ENCODE measurements at regions not wholly inside any gene's neighbourhood (a gene's known extent, or its start where the extent isn't known, plus 50 kb on each side); places are given as distances from the start of the nearest gene placed in this dataset.

- Histone ChIP-seq H3K4me1 (ENCODE audit: control insufficient read depth, insufficient read depth, low read length) (no peaks in the 10 kb centered on the region), H3K27ac (ENCODE audit: low read depth, low read length) (no peak overlapping the region), H3K9me3 (ENCODE audit: control insufficient read depth, insufficient read depth, low read length) (no peaks in the 10 kb centered on the region), H3K27me3 (ENCODE audit: control insufficient read depth, insufficient read depth, low read length) (no peaks in the 10 kb centered on the region), H3K4me3 (ENCODE audit: low read depth, low read length) (no peak overlapping the region), H3K36me3 (ENCODE audit: control insufficient read depth, insufficient read depth, low read length) (no peaks in the 10 kb centered on the region)
- 97% methylated on average over 4 of the region's 5 CpGs for WGBS (ENCODE audit: insufficient coverage)
- peak in 1 of 6 donors; percentile 84 for DNase-seq (ENCODE audit: low read depth in 4 of 6, low spot score in 6 of 6)
Measured at GRCh38 chr5:89253666-89254352, 370.8 kb upstream of the MEF2C start.

DNA sequence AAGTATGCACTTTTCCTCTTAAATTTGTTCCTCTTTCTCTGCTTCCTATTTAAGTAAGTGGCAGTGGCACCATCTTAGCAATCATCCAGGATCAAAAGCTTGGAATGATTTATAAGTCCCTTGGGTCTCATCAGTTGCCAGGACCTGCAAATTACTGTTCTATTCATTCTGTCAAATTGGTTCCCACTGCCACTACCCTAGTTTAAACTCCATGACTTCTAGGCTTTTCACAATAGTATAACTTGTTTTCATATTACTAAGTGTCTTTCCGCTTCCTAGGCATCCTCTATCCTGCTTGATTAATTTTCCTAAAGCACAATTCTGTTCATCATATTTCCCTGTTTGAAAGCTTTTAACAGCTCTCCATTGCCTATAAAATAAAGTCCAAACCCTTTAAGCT lies 363.9 kb upstream of the MEF2C start:
- H3K27ac ChIP-seq (ENCODE audit: low read depth, low read length) = no peak overlapping the region
- H3K4me1 ChIP-seq (ENCODE audit: control insufficient read depth, insufficient read depth, low read length) = no peaks in the 10 kb centered on the region
- H3K4me3 ChIP-seq (ENCODE audit: low read depth, low read length) = no peak overlapping the region
- H3K9me3 ChIP-seq (ENCODE audit: control insufficient read depth, insufficient read depth, low read length) = no peaks in the 10 kb centered on the region
- 100% methylated on average over 1 of the region's 1 CpG for WGBS (ENCODE audit: insufficient coverage)
- H3K27me3 ChIP-seq (ENCODE audit: control insufficient read depth, insufficient read depth, low read length) = no peaks in the 10 kb centered on the region
- DNase-seq (ENCODE audit: low read depth in 4 of 6, low spot score in 6 of 6) = peak in 1 of 6 donors; percentile 29
- no peaks in the 10 kb centered on the region for H3K36me3 ChIP-seq (ENCODE audit: control insufficient read depth, insufficient read depth, low read length)

GRCh38 chr5:89246252-89246651 lies 363.3 kb upstream of the MEF2C start:
- H3K36me3 ChIP-seq (ENCODE audit: control insufficient read depth, insufficient read depth, low read length) = no peaks in the 10 kb centered on the region
- H3K9me3 ChIP-seq (ENCODE audit: control insufficient read depth, insufficient read depth, low read length) = no peaks in the 10 kb centered on the region
- no peaks in the 10 kb centered on the region for H3K27me3 ChIP-seq (ENCODE audit: control insufficient read depth, insufficient read depth, low read length)
- H3K4me1 ChIP-seq (ENCODE audit: control insufficient read depth, insufficient read depth, low read length) = no peaks in the 10 kb centered on the region
- WGBS (ENCODE audit: insufficient coverage) = no CpG with 5 or more reads among the region's 3 CpGs
- H3K4me3 ChIP-seq (ENCODE audit: low read depth, low read length) = no peak overlapping the region
- no peak overlapping the region for H3K27ac ChIP-seq (ENCODE audit: low read depth, low read length)
- DNase-seq (ENCODE audit: low read depth in 4 of 6, low spot score in 6 of 6) = no peak

- H3K9me3 ChIP-seq (ENCODE audit: control insufficient read depth, insufficient read depth, low read length) = no peaks in the 10 kb centered on the region
- WGBS (ENCODE audit: insufficient coverage) = 94% methylated on average over 1 of the region's 1 CpG
Measured at GRCh38 chr5:89243611-89244010, 360.6 kb upstream of the MEF2C start.

GRCh38 chr5:89241186-89241585 lies 358.2 kb upstream of the MEF2C start:
- no peaks in the 10 kb centered on the region for H3K4me1 ChIP-seq (ENCODE audit: control insufficient read depth, insufficient read depth, low read length)
- H3K9me3 ChIP-seq (ENCODE audit: control insufficient read depth, insufficient read depth, low read length) = no peaks in the 10 kb centered on the region
- H3K4me3 ChIP-seq (ENCODE audit: low read depth, low read length) = no peak overlapping the region
- no peak for DNase-seq (ENCODE audit: low read depth in 4 of 6, low spot score in 6 of 6)
- H3K27ac ChIP-seq (ENCODE audit: low read depth, low read length) = no peak overlapping the region
- H3K27me3 ChIP-seq (ENCODE audit: control insufficient read depth, insufficient read depth, low read length) = no peaks in the 10 kb centered on the region
- H3K36me3 ChIP-seq (ENCODE audit: control insufficient read depth, insufficient read depth, low read length) = no peaks in the 10 kb centered on the region

More at GRCh38 chr5:89243611-89244010, 360.6 kb upstream of the MEF2C start:
- H3K4me3 ChIP-seq (ENCODE audit: low read depth, low read length) = no peak overlapping the region
- no peak for DNase-seq (ENCODE audit: low read depth in 4 of 6, low spot score in 6 of 6)
- no peaks in the 10 kb centered on the region for H3K27me3 ChIP-seq (ENCODE audit: control insufficient read depth, insufficient read depth, low read length)
- no peaks in the 10 kb centered on the region for H3K36me3 ChIP-seq (ENCODE audit: control insufficient read depth, insufficient read depth, low read length)
- H3K4me1 ChIP-seq (ENCODE audit: control insufficient read depth, insufficient read depth, low read length) = no peaks in the 10 kb centered on the region
- no peak overlapping the region for H3K27ac ChIP-seq (ENCODE audit: low read depth, low read length)

DNA sequence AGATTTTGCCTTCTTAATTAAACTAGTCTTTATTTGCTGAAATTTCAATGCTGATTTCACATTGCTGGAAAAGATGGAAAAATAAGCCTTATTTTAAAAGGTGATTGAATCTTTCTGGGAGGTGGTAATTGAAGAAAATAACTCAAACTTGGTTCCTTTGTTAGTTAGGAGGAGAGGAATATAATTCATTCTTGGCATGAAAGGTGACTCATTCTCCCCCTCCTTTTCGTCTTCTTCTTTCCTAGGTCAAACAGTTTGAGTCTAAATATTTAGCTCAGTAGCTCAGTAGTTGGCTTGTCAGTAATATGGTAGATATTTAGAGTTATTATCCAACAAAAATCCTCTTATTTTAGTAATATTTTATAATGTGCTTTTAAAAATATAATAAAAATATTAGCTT lies 353.9 kb upstream of the MEF2C start:
- H3K4me3 ChIP-seq (ENCODE audit: low read depth, low read length) = no peak overlapping the region
- H3K27me3 ChIP-seq (ENCODE audit: control insufficient read depth, insufficient read depth, low read length) = no peaks in the 10 kb centered on the region
- no peak overlapping the region for H3K27ac ChIP-seq (ENCODE audit: low read depth, low read length)
- DNase-seq (ENCODE audit: low read depth in 4 of 6, low spot score in 6 of 6) = no peak
- no peaks in the 10 kb centered on the region for H3K4me1 ChIP-seq (ENCODE audit: control insufficient read depth, insufficient read depth, low read length)
- no peaks in the 10 kb centered on the region for H3K36me3 ChIP-seq (ENCODE audit: control insufficient read depth, insufficient read depth, low read length)
- no peaks in the 10 kb centered on the region for H3K9me3 ChIP-seq (ENCODE audit: control insufficient read depth, insufficient read depth, low read length)
- no CpG with 5 or more reads among the region's 1 CpG for WGBS (ENCODE audit: insufficient coverage)

DNA sequence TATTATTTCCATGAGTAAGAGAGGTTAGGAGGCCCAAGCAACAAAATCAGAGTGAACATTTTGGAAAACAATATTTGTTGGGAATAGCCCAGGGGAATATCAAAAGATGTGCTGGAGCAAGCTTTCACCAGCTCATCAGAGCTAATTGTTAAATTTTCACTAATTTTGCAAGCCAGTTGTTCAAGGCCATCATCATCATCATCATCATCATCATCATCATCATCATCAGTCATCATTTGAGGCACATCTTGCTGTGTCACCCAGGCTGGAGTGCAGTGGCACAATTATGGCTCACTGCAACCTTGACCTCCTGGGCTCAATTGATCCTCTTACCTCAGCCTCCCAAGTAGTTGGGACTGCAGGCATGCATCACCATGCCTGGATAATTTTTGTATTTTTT lies 350.5 kb upstream of the MEF2C start:
- Histone ChIP-seq H3K27me3 (ENCODE audit: control insufficient read depth, insufficient read depth, low read length) (no peaks in the 10 kb centered on the region), H3K9me3 (ENCODE audit: control insufficient read depth, insufficient read depth, low read length) (no peaks in the 10 kb centered on the region), H3K4me3 (ENCODE audit: low read depth, low read length) (no peak overlapping the region), H3K27ac (ENCODE audit: low read depth, low read length) (no peak overlapping the region), H3K4me1 (ENCODE audit: control insufficient read depth, insufficient read depth, low read length) (no peaks in the 10 kb centered on the region), H3K36me3 (ENCODE audit: control insufficient read depth, insufficient read depth, low read length) (no peaks in the 10 kb centered on the region)
- DNase-seq (ENCODE audit: low read depth in 4 of 6, low spot score in 6 of 6) = no peak

DNA sequence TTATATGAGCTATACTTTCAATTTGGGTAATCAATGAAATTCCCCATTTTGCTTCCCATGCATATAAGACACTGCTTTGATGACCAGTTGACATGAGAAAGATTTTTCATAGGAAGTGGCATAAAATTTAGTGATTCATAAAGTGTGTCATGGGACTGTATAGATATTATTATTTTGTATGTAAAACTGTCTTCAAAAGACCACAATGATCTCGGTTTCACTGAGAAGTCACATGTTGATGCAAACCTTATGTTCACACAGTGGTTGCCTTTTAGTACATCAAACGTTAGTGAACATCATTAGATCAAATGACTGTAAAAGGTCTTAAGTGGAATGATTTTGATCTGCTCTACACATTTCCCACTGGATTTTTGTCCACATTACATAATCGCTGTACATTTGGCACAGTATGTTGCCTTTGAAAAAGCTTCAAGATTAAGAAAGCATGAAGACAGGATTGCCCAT lies 349.2 kb upstream of the MEF2C start:
- Histone ChIP-seq H3K4me3 (ENCODE audit: low read depth, low read length) (no peak overlapping the region), H3K9me3 (ENCODE audit: control insufficient read depth, insufficient read depth, low read length) (peaks cover 2% of the 10 kb centered on the region), H3K4me1 (ENCODE audit: control insufficient read depth, insufficient read depth, low read length) (no peaks in the 10 kb centered on the region), H3K27ac (ENCODE audit: low read depth, low read length) (no peak overlapping the region), H3K27me3 (ENCODE audit: control insufficient read depth, insufficient read depth, low read length) (no peaks in the 10 kb centered on the region), H3K36me3 (ENCODE audit: control insufficient read depth, insufficient read depth, low read length) (no peaks in the 10 kb centered on the region)
- no CpG with 5 or more reads among the region's 3 CpGs for WGBS (ENCODE audit: insufficient coverage)
- peak in 1 of 6 donors; percentile 58 for DNase-seq (ENCODE audit: low read depth in 4 of 6, low spot score in 6 of 6)

DNA sequence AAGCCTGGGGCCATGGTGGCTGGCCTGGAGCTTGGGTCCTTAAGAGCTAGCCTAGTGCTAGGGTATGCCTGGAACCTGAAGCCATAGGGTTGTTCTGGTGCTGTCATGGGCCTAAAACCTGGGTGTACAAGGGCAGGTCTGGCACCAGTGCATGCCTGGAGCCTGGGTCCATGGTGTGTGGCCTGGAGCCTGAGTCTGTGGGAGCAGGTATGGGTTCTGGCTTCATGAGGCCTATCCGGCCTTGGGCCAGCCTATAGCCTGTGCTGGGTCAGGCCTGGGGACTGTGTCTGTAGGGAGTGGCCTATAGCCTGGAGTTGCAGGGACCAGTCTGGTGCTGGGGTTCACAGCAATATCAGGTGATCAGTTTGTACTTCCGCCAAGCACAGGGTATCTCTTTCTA lies 347.2 kb upstream of the MEF2C start:
- 88% methylated on average over 1 of the region's 2 CpGs for WGBS (ENCODE audit: insufficient coverage)
- H3K4me1 ChIP-seq (ENCODE audit: control insufficient read depth, insufficient read depth, low read length) = no peaks in the 10 kb centered on the region
- no peak overlapping the region for H3K27ac ChIP-seq (ENCODE audit: low read depth, low read length)
- H3K36me3 ChIP-seq (ENCODE audit: control insufficient read depth, insufficient read depth, low read length) = no peaks in the 10 kb centered on the region
- no peak for DNase-seq (ENCODE audit: low read depth in 4 of 6, low spot score in 6 of 6)
- peaks cover 2% of the 10 kb centered on the region for H3K9me3 ChIP-seq (ENCODE audit: control insufficient read depth, insufficient read depth, low read length)
- no peaks in the 10 kb centered on the region for H3K27me3 ChIP-seq (ENCODE audit: control insufficient read depth, insufficient read depth, low read length)
- no peak overlapping the region for H3K4me3 ChIP-seq (ENCODE audit: low read depth, low read length)

- no peak overlapping the region for H3K27ac ChIP-seq (ENCODE audit: low read depth, low read length)
- no peaks in the 10 kb centered on the region for H3K36me3 ChIP-seq (ENCODE audit: control insufficient read depth, insufficient read depth, low read length)
- H3K27me3 ChIP-seq (ENCODE audit: control insufficient read depth, insufficient read depth, low read length) = no peaks in the 10 kb centered on the region
- 95% methylated on average over 8 of the region's 8 CpGs for WGBS (ENCODE audit: insufficient coverage)
- DNase-seq (ENCODE audit: low read depth in 4 of 6, low spot score in 6 of 6) = no peak
- no peaks in the 10 kb centered on the region for H3K4me1 ChIP-seq (ENCODE audit: control insufficient read depth, insufficient read depth, low read length)
- peaks cover 2% of the 10 kb centered on the region for H3K9me3 ChIP-seq (ENCODE audit: control insufficient read depth, insufficient read depth, low read length)
- no peak overlapping the region for H3K4me3 ChIP-seq (ENCODE audit: low read depth, low read length)
Measured at GRCh38 chr5:89229331-89230070, 346.5 kb upstream of the MEF2C start.
